ENCODE measurements at regions not wholly inside any gene's neighbourhood (a gene's known extent, or its start where the extent isn't known, plus 50 kb on each side); places are given as distances from the start of the nearest gene placed in this dataset.

DNA sequence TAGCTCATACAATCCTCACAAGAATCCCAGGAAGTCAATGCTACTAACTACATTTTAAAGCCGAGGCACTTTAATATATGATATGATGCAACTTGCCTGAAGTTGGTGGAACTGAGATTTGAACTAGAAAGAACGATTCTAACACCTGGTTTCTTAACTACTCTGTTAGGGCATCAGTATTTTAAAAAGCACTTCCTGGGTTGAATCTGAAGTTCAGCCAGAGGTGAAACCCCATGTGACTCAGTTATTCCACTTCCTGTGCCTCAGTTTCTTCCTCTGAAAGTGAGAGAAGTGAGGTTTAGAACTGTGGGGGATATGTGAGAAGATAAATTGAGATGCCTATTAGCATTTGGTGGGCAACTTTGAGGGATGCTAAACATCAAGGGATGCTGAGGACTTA is 129.4 kb upstream of the ANKFN1 start:
- no peak overlapping the region for H3K4me3 ChIP-seq
- H3K9me3 ChIP-seq, result no peaks in the 10 kb centered on the region
- H3K4me1 ChIP-seq, result no peaks in the 10 kb centered on the region
- DNase-seq (ENCODE audit: low spot score in 2 of 2), result no peak
- no peaks in the 10 kb centered on the region for H3K27me3 ChIP-seq
- no peak overlapping the region for H3K27ac ChIP-seq
- H3K36me3 ChIP-seq, result no peaks in the 10 kb centered on the region
- no peak for TF ChIP-seq POLR2A (IDR thresholded peaks at IDR 0.05)
- no peak for TF ChIP-seq EP300 (IDR thresholded peaks at IDR 0.05)
- TF ChIP-seq POLR2AphosphoS5 (IDR thresholded peaks at IDR 0.05), result no peak
- TF ChIP-seq, protein P1, sequence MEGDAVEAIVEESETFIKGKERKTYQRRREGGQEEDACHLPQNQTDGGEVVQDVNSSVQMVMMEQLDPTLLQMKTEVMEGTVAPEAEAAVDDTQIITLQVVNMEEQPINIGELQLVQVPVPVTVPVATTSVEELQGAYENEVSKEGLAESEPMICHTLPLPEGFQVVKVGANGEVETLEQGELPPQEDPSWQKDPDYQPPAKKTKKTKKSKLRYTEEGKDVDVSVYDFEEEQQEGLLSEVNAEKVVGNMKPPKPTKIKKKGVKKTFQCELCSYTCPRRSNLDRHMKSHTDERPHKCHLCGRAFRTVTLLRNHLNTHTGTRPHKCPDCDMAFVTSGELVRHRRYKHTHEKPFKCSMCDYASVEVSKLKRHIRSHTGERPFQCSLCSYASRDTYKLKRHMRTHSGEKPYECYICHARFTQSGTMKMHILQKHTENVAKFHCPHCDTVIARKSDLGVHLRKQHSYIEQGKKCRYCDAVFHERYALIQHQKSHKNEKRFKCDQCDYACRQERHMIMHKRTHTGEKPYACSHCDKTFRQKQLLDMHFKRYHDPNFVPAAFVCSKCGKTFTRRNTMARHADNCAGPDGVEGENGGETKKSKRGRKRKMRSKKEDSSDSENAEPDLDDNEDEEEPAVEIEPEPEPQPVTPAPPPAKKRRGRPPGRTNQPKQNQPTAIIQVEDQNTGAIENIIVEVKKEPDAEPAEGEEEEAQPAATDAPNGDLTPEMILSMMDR (IDR thresholded peaks at IDR 0.05), result no peak
- WGBS, result 72% methylated on average over 2 of the region's 2 CpGs

DNA sequence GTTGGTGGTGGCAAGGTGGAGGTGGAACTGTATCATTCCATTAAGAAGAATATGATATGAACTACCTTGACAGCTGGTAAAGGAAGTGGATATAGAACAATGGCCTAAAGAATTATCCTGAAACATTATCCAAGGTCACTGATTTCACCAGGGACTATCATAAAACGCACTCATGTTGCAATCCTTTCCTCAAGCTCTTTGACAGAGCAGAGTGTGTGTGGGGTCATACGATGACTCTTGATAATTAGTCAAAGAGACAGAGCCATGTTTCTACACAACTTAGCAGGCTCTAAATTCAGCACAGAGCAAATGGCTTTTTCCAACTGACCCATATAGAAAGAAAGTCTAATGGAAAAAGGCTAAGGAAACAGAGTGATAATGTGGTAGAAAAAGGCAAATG is 126.4 kb upstream of the ANKFN1 start:
- Histone ChIP-seq H3K27me3 (no peaks in the 10 kb centered on the region), H3K9me3 (no peaks in the 10 kb centered on the region), H3K4me1 (no peaks in the 10 kb centered on the region), H3K4me3 (no peak overlapping the region), H3K36me3 (no peaks in the 10 kb centered on the region), H3K27ac (no peak overlapping the region)
- no peak for DNase-seq (ENCODE audit: low spot score in 2 of 2)
- WGBS, result 63% methylated on average over 2 of the region's 2 CpGs
- TF ChIP-seq POLR2A (IDR thresholded peaks at IDR 0.05) (no peak), POLR2AphosphoS5 (IDR thresholded peaks at IDR 0.05) (no peak), EP300 (IDR thresholded peaks at IDR 0.05) (no peak)
- TF ChIP-seq, protein P1 (IDR thresholded peaks at IDR 0.05), result no peak

DNA sequence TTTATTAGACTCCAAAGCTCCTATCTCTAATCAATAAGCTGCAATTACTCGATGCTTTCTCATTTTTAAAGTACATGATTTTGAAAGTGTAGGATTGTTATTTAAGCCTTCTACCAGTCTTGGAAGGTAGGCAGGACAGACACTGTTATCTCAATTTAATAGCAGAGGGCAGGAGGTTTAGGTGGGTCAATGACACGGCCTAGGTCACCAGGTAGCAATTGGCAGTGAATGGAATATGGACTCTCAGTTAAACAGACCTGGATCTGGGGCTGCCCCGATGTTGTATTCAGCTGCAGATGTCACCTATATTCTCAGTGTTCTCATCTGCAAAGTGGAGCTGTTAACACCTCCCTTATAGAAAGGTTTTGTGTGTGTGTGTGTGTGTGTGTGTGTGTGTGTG is 124.4 kb upstream of the ANKFN1 start:
- Histone ChIP-seq H3K27ac (no peak overlapping the region), H3K9me3 (no peaks in the 10 kb centered on the region), H3K27me3 (no peaks in the 10 kb centered on the region), H3K4me1 (no peaks in the 10 kb centered on the region), H3K36me3 (no peaks in the 10 kb centered on the region), H3K4me3 (no peak overlapping the region)
- no peak for TF ChIP-seq EP300 (IDR thresholded peaks at IDR 0.05)
- TF ChIP-seq, protein P1 (IDR thresholded peaks at IDR 0.05), result no peak
- no peak for TF ChIP-seq POLR2A (IDR thresholded peaks at IDR 0.05)
- TF ChIP-seq POLR2AphosphoS5 (IDR thresholded peaks at IDR 0.05), result no peak
- 83% methylated on average over 3 of the region's 3 CpGs for WGBS
- no peak for DNase-seq (ENCODE audit: low spot score in 2 of 2)

DNA sequence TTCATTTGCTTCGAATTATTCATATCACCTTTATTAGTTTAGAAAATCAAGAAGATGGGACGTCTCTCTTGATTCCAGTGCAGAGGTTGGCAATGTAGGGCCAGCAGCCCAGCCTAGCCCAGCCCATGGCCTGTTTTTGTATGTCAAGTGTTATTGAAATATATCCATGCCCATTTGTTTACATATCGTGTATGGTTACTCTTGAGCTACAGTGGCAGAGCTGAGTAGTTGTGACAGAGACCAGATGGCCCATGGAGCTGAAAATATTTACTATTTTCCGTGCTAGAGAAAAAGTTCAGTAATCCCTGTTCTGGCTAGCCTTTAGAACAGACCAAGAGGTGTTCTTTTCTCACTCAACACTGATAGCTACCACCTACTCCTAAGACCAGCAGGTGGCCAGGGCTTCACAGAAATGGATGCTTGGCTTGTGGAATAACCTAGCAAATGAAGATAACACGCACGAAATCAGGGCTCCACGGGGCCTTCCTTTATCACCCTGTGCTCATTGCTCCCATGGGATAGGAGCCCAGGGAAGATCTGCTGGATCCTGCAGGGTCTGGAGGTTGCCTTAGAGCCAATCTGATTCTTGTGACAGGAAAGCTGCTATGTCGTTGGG is 123.2 kb upstream of the ANKFN1 start:
- no peaks in the 10 kb centered on the region for H3K4me1 ChIP-seq
- no peak overlapping the region for H3K27ac ChIP-seq
- H3K4me3 ChIP-seq, result no peak overlapping the region
- H3K9me3 ChIP-seq, result no peaks in the 10 kb centered on the region
- no peaks in the 10 kb centered on the region for H3K27me3 ChIP-seq
- 63% methylated on average over 8 of the region's 8 CpGs for WGBS
- DNase-seq (ENCODE audit: low spot score in 2 of 2), result no peak
- no peaks in the 10 kb centered on the region for H3K36me3 ChIP-seq
- TF ChIP-seq POLR2AphosphoS5 (IDR thresholded peaks at IDR 0.05) (no peak), POLR2A (IDR thresholded peaks at IDR 0.05) (no peak), EP300 (IDR thresholded peaks at IDR 0.05) (no peak)
- TF ChIP-seq, protein P1 (IDR thresholded peaks at IDR 0.05), result no peak

DNA sequence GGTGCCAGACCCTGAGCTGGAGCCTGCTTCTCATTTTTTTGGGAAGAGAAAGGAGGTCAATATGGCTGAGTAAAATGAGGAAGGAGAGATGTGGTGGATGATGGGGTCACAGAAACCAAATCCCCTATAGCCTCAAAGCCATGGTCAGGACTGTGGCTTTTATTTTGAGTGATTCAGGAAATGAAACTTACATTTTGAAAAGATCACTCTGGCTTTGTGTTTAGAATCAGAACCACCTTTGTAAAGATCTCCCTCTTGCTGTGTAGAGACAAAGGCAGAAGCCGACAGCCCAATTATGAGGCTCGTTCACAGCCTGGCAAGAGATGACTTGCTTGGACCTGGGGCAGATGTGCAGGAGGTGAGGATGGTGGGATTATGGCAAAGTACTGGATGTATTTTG is 121.6 kb upstream of the ANKFN1 start:
- Histone ChIP-seq H3K4me3 (no peak overlapping the region), H3K27ac (no peak overlapping the region), H3K4me1 (no peaks in the 10 kb centered on the region), H3K27me3 (no peaks in the 10 kb centered on the region), H3K36me3 (no peaks in the 10 kb centered on the region), H3K9me3 (no peaks in the 10 kb centered on the region)
- no peak for DNase-seq (ENCODE audit: low spot score in 2 of 2)
- TF ChIP-seq POLR2A (IDR thresholded peaks at IDR 0.05) (no peak), POLR2AphosphoS5 (IDR thresholded peaks at IDR 0.05) (no peak), EP300 (IDR thresholded peaks at IDR 0.05) (no peak)
- TF ChIP-seq, protein P1 (IDR thresholded peaks at IDR 0.05), result no peak
- WGBS, result 85% methylated on average over 2 of the region's 2 CpGs
